Erythroblast (primary cell): ENCODE measurements at regions not wholly inside any gene's neighbourhood (a gene's known extent, or its start where the extent isn't known, plus 50 kb on each side); places are given as distances from the start of the nearest gene placed in this dataset.

Experiments
- GATA1 ChIP-seq: IDR thresholded peaks from 2 replicates; pipeline ENCODE4 v1.6.1; 2011; ENCODE audit warnings: low read depth, mild to moderate bottlenecking, control low read depth, low read length, moderate library complexity
- POLR2A ChIP-seq: IDR thresholded peaks from 2 replicates; pipeline ENCODE4 v1.6.1; 2011; ENCODE audit warnings: mild to moderate bottlenecking, low read length

- TF ChIP-seq POLR2A (no peak), GATA1 (no peak)
Observed at GRCh38 chr14:106500571-106500970, 974.2 kb downstream of the TMEM121 start.
